Osteocyte (in vitro differentiated cells): ENCODE measurements at regions not wholly inside any gene's neighbourhood (a gene's known extent, or its start where the extent isn't known, plus 50 kb on each side); places are given as distances from the start of the nearest gene placed in this dataset.

Experiments used
- DNase-seq: peaks from one replicate; pipeline ENCODE4 v3.0.0; 2021; ENCODE audit warnings: mixed read lengths; ENCODE audit not compliant: unreplicated experiment; ENCODE audit errors: extremely low spot score
- H3K27ac Mint-ChIP-seq: one replicate; pipeline ENCODE4 v1.8.0; 2021; ENCODE audit warnings: mild to moderate bottlenecking, mixed read lengths; ENCODE audit not compliant: unreplicated experiment
- H3K27me3 Mint-ChIP-seq: one replicate; pipeline ENCODE4 v1.8.0; 2021; ENCODE audit warnings: mixed read lengths; ENCODE audit not compliant: unreplicated experiment
- H3K36me3 Mint-ChIP-seq: one replicate; pipeline ENCODE4 v1.8.0; 2021; ENCODE audit warnings: mixed read lengths; ENCODE audit not compliant: unreplicated experiment
- H3K4me1 Mint-ChIP-seq: one replicate; pipeline ENCODE4 v1.8.0; 2021; ENCODE audit warnings: mixed read lengths; ENCODE audit not compliant: unreplicated experiment
- H3K4me3 Mint-ChIP-seq: one replicate; pipeline ENCODE4 v1.8.0; 2021; ENCODE audit warnings: mild to moderate bottlenecking, moderate library complexity, mixed read lengths; ENCODE audit not compliant: unreplicated experiment
- H3K9me3 Mint-ChIP-seq: one replicate; pipeline ENCODE4 v1.8.0; 2021; ENCODE audit warnings: mixed read lengths; ENCODE audit not compliant: unreplicated experiment
- CTCF ChIP-seq: fragments of 200-600 bp; sonication (generic); IDR thresholded peaks from 2 replicates; pipeline ENCODE4 v1.5.0; 2021; ENCODE audit warnings: antibody characterized with exemption, mild to moderate bottlenecking, moderate library complexity

- no peak overlapping the region for H3K4me3 Mint-ChIP-seq
- H3K36me3 Mint-ChIP-seq = no peaks in the 10 kb centered on the region
- no peaks in the 10 kb centered on the region for H3K27me3 Mint-ChIP-seq
- no peak for TF ChIP-seq CTCF
- no peaks in the 10 kb centered on the region for H3K4me1 Mint-ChIP-seq
- no peak for DNase-seq
- no peak overlapping the region for H3K27ac Mint-ChIP-seq
- no peaks in the 10 kb centered on the region for H3K9me3 Mint-ChIP-seq
These were observed 428.9 kb downstream of the EFNA5 start for GRCh38 chr5:107241841-107242240.

DNA sequence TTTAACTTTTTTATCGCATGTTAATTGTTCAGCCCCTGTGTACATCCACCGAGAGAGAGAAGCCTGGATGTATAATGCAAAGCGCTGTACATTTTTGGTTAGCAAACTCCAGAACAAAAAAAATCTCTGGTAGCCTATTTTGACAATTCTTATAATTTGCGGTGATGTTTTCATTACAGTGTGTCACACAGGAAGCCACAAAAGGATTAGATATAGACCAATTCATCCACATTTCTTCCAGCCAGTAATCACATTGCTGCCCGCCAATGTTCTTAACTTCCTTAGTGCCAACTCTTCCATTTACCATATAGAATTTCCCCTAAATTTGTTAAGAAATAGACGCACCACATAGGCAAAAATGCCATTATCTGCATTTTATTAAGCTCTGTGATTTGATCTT, 435.6 kb downstream of the EFNA5 start:
- Mint-ChIP-seq H3K4me1 (no peaks in the 10 kb centered on the region), H3K9me3 (no peaks in the 10 kb centered on the region)
- no peak for TF ChIP-seq CTCF

GRCh38 chr5:107232788-107233187, 437.9 kb downstream of the EFNA5 start:
- Mint-ChIP-seq H3K36me3 (no peaks in the 10 kb centered on the region), H3K9me3 (no peaks in the 10 kb centered on the region), H3K4me1 (peaks cover 8% of the 10 kb centered on the region), H3K27ac (no peak overlapping the region), H3K27me3 (no peaks in the 10 kb centered on the region), H3K4me3 (no peak overlapping the region)
- DNase-seq = no peak
- TF ChIP-seq CTCF = no peak

More for the DNA sequence above, 435.6 kb downstream of the EFNA5 start:
- Mint-ChIP-seq H3K27me3 (no peaks in the 10 kb centered on the region), H3K4me3 (no peak overlapping the region), H3K27ac (no peak overlapping the region), H3K36me3 (no peaks in the 10 kb centered on the region)
- no peak for DNase-seq

DNA sequence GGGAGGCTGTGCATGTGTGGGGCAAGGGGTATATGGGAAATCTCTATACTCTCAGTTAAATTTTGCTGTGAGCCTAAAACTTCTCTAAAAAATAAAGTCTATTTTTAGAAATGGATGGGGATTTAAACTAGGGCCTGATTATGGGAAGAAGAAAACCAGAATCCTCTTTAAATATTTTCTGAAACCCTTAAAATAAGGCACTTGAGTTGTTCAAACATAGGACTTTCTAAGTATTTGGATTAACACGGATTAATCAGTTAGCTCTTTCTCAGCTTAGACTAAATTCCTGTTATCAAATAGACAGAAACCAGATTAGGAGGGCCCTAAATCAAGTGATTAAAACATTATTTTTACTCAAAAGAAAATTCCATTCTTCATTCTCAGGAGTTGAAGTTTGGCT, 438.4 kb downstream of the EFNA5 start:
- Mint-ChIP-seq H3K27me3 (no peaks in the 10 kb centered on the region), H3K4me1 (peaks cover 8% of the 10 kb centered on the region), H3K9me3 (no peaks in the 10 kb centered on the region), H3K36me3 (no peaks in the 10 kb centered on the region), H3K4me3 (no peak overlapping the region), H3K27ac (no peak overlapping the region)
- DNase-seq = no peak
- no peak for TF ChIP-seq CTCF

- Mint-ChIP-seq H3K9me3 (no peaks in the 10 kb centered on the region), H3K4me3 (no peak overlapping the region), H3K27me3 (no peaks in the 10 kb centered on the region), H3K4me1 (peaks cover 8% of the 10 kb centered on the region), H3K27ac (no peak overlapping the region), H3K36me3 (no peaks in the 10 kb centered on the region)
- no peak for TF ChIP-seq CTCF
- DNase-seq = no peak
These were observed 439.5 kb downstream of the EFNA5 start for GRCh38 chr5:107231191-107231590.
